ENCODE measurements at regions not wholly inside any gene's neighbourhood (a gene's known extent, or its start where the extent isn't known, plus 50 kb on each side); places are given as distances from the start of the nearest gene placed in this dataset.
"Not testable (repeated sequence)": the region's sequence is repeated elsewhere in the genome, so short reads cannot be mapped to it uniquely, and the experiment has no call there.

GRCh38 chr4:126396121-126396520 is 1081.4 kb downstream of the FAT4 start:
- in situ Hi-C loops (cut with HindIII; ENCODE audit: low sequenced_read_pairs): no loop called here
- no peak for DNase-seq (ENCODE audit: low spot score)

DNA sequence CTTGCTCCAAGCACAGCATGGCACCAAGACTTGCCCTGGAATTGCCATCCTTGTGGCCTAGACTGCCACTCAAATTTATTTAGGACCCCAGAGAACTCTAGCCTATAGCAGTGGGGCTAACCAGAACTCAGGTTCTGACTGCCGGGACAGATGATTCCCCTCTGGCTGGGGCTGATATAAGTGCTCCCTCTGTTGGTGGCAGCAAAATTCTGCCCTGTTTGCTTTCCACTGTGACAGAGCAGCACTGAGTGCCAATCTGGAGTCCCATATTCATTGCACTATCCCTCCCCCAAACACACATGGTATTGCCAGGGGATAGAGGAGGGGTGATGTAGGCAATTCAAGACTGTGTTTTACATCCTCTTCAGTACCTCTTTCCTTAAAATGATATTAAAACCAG is 1081.9 kb downstream of the FAT4 start:
- in situ Hi-C loops (cut with HindIII; ENCODE audit: low sequenced_read_pairs): no loop called here

DNA sequence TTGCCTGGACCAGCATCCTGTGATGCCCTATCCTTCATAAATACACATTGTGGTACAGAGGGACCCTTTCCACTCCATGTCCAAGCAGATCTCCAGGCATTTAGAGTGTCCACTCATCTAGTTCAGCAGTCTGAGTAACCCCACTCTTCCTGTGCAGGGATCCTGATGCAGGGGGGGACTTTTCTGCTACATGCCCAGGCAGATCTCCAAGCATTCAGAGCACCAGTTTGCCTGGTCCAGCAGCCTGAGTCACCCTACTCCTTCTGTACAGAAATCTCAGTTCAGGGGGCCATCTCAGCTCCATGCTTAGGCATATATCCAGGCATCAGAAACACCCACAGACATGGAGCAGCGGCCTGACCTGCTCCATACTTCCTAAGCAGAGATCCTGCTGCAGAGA is 1089.8 kb downstream of the FAT4 start:
- in situ Hi-C loops (cut with HindIII; ENCODE audit: low sequenced_read_pairs): no loop called here
- no peak for DNase-seq (ENCODE audit: low spot score)

More for the DNA sequence above, 1081.9 kb downstream of the FAT4 start:
- no peak for DNase-seq (ENCODE audit: low spot score)

- in situ Hi-C loops (cut with HindIII; ENCODE audit: low sequenced_read_pairs): no loop called here
- DNase-seq (ENCODE audit: low spot score): no peak
Observed at GRCh38 chr4:126405369-126405982, 1090.7 kb downstream of the FAT4 start.

GRCh38 chr4:126409746-126410145 is 1095.0 kb downstream of the FAT4 start:
- in situ Hi-C loops (cut with HindIII; ENCODE audit: low sequenced_read_pairs): no loop called here
- DNase-seq (ENCODE audit: low spot score): no peak

- in situ Hi-C loops (cut with HindIII; ENCODE audit: low sequenced_read_pairs): no loop called here
- no peak for DNase-seq (ENCODE audit: low spot score)
Observed at GRCh38 chr4:126411047-126411446, 1096.3 kb downstream of the FAT4 start.

DNA sequence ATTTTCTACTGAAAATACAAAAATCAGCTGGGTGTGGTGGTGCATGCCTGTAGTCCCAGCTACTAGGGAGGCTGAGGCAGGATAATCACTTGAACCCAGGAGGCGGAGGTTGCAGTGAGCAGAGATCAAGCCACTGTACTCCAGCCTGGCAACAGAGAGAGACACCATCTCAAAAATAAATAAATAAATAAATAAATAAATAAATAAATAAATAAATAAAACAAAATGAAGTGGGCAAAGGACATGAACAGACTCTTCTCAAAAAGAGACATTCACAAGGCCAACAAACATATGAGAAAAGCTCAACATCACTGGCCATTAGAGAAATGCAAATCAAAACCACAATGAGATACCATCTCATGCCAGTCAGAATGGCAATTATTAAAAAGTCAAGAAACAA is 1097.6 kb downstream of the FAT4 start:
- in situ Hi-C loops (cut with HindIII; ENCODE audit: low sequenced_read_pairs); DNase-seq (ENCODE audit: low spot score): not testable (repeated sequence)

DNA sequence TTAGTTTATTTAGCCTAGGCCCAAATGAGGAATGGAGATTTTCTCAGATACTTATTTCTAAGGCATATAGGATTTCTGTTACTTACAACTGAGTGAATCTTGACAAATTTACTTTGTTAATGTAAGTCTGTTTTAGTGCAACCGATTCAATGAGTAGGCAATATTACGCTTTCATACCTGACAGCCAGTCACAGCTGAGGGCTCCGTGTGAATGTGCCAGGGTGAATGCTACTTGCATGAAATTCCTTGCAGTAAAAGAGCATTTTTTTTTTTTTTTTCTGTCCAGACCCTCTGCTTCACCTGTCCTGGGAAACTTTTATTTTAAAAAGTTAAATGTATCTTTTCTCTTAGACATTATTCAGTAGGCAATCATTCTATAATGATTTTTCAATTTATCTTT is 1100.0 kb downstream of the FAT4 start:
- no peak for DNase-seq (ENCODE audit: low spot score)
- in situ Hi-C loops (cut with HindIII; ENCODE audit: low sequenced_read_pairs): no loop called here

DNA sequence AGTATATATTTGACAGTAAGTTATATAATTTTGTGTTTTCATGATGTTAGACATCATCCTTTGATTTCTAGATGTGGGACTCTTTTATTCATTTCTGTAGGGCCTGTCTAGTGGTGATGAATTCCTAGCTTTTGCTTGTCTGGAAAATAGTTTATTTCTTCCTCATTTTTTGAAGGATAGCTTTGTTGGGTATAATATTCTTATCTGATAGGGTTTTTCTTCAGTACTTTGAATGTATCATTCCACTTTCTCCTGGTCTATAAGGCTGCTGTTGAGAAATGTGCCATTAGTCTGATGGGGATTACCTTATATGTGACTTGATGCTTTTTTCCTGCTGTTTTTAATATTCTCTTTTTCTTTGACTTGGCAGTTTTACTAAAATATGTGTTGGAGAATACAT is 1104.5 kb downstream of the FAT4 start:
- DNase-seq (ENCODE audit: low spot score): no peak
- in situ Hi-C loops (cut with HindIII; ENCODE audit: low sequenced_read_pairs): no loop called here

DNA sequence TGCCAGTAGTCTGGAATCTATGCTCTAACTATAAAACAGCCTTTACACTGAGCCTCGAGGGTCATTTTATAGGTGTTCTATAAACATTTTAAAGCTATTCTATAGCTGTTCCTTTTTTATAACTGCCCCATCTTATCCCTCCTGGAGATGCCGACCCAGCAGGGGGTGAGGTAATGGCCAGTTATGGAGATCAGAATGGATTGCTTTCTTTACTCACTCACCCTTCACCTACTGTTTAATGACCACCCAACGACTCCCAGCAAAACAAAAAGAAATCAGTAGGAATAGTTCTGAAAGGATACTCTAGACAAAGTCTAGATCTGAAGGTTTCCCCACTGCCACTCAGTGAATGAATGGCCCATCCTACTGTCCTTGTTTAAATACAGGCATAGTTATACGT is 1113.1 kb downstream of the FAT4 start:
- in situ Hi-C loops (cut with HindIII; ENCODE audit: low sequenced_read_pairs): no loop called here

DNA sequence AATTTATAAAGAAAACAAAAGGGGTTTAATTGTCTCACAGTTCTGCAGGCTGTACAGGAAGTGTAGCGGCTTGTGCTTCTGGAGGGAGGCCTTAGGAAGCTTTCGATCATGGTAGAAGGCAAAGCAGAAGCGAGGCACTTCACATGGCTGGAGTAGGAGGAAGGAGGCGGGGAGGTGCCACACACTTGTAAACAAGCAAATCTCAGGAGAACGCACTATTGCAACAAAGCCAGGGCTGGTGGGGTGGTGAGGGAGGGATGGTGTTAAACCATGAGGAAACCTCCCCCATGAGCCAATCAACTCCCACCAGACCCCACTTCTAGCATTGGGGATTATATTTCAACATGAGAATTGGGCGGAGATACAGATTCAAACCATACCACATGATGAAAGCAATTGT is 1116.3 kb downstream of the FAT4 start:
- DNase-seq (ENCODE audit: low spot score): no peak

More for the DNA sequence above, 1113.1 kb downstream of the FAT4 start:
- DNase-seq (ENCODE audit: low spot score): no peak

GRCh38 chr4:126435491-126435890 is 1120.7 kb downstream of the FAT4 start:
- in situ Hi-C loops (cut with HindIII; ENCODE audit: low sequenced_read_pairs): no loop called here
- no peak for DNase-seq (ENCODE audit: low spot score)

More for the DNA sequence above, 1116.3 kb downstream of the FAT4 start:
- in situ Hi-C loops (cut with HindIII; ENCODE audit: low sequenced_read_pairs): no loop called here

GRCh38 chr4:126440297-126440696 is 1125.5 kb downstream of the FAT4 start:
- DNase-seq (ENCODE audit: low spot score): no peak
- in situ Hi-C loops (cut with HindIII; ENCODE audit: low sequenced_read_pairs): no loop called here

DNA sequence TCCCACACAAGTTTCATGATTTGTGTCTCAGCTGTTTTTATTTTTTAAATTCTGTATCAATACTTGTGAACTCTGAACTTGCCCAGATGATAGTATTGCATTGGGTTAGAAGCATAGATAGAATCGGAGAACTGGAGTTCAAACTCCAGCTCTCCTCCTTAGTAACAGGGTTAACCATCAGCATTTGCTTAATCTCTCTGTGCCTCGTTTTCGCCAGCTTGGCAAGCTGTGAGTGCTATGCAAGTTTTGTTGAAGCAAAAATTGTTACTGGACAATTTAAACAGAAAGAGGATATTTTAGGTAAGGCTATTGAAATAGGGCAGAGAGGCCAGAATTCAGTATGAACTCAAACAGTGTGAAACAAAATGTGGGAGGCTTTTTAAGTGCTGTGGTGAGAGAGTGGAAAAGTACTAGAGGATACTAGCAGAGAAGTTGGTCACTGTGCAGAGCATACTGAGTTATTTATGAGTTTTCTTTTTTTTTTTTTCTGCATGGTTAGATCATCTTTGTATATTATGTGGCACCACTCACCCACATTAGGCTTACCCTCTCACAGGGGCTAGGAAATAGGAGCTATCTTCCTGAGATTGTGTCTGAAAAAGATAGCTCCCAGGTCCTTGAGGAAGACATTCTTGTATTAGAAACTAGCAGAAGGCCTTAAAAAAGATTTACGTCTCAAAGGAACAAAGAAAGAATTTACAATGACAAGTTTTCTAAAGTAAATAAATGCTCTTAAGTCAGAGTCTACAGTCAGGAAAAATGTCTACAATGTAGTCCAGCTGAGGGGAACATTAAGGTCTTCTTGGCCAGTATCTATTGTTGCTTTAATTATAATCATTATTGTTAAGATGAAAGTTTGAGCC is 1126.6 kb downstream of the FAT4 start:
- in situ Hi-C loops (cut with HindIII; ENCODE audit: low sequenced_read_pairs): no loop called here

DNA sequence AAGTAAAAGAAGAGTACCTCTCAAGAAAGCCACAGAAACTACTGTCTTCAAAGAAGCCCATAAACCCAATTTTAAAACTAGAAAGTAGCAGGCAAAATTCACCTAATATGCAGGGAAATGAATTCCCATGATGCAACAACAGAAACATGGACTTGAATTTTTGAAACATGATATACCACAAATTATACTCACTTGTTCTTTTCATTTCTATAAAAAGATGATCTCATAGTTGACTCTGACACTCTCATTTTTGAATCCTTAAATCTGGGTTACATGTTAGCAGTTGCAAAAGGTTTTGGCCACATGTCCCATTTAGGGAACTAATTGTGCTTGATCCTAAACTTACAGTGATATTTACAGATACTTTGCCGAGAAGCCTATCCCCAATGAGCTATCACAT is 1130.8 kb downstream of the FAT4 start:
- in situ Hi-C loops (cut with HindIII; ENCODE audit: low sequenced_read_pairs): no loop called here
- no peak for DNase-seq (ENCODE audit: low spot score)

More for the DNA sequence above, 1126.6 kb downstream of the FAT4 start:
- no peak for DNase-seq (ENCODE audit: low spot score)

GRCh38 chr4:126446917-126447316 is 1132.2 kb downstream of the FAT4 start:
- in situ Hi-C loops (cut with HindIII; ENCODE audit: low sequenced_read_pairs): no loop called here
- DNase-seq (ENCODE audit: low spot score): no peak

GRCh38 chr4:126448086-126448845 is 1133.5 kb downstream of the FAT4 start:
- no peak for DNase-seq (ENCODE audit: low spot score)
- in situ Hi-C loops (cut with HindIII; ENCODE audit: low sequenced_read_pairs): no loop called here

- DNase-seq (ENCODE audit: low spot score): no peak
- in situ Hi-C loops (cut with HindIII; ENCODE audit: low sequenced_read_pairs): no loop called here
Observed at GRCh38 chr4:126451237-126451873, 1136.6 kb downstream of the FAT4 start.

- in situ Hi-C loops (cut with HindIII; ENCODE audit: low sequenced_read_pairs): no loop called here
- DNase-seq (ENCODE audit: low spot score): no peak
Observed at GRCh38 chr4:126455865-126456264, 1141.1 kb downstream of the FAT4 start.

GRCh38 chr4:126458993-126459392 is 1144.2 kb downstream of the FAT4 start:
- no peak for DNase-seq (ENCODE audit: low spot score)
- in situ Hi-C loops (cut with HindIII; ENCODE audit: low sequenced_read_pairs): no loop called here

All from G401 (cell line).